Heart left ventricle (tissue), 16 donors: ENCODE measurements at regions not wholly inside any gene's neighbourhood (a gene's known extent, or its start where the extent isn't known, plus 50 kb on each side); places are given as distances from the start of the nearest gene placed in this dataset.

Experiments used
- ATAC-seq, 4 donors: fragments of 200-7000 bp; cut with Tn5 transposase; one replicate each; pipeline ENCODE4 v1.9.1; 2020 to 2022; ENCODE audit warnings: moderate library complexity in 4 of 4, mild to moderate bottlenecking in 3 of 4, moderate number of reproducible peaks in 1 of 4
- DNase-seq, 5 donors: peaks; one replicate each; pipeline ENCODE4 v3.0.0-alpha.2; 2020
- H3K27ac ChIP-seq, 12 donors: fragments of 200-600 bp; sonication (generic) in 4 of 12; one replicate each; pipeline versions ENCODE4 v1.5.0 to v1.8.0; 2016 to 2022; ENCODE audit warnings: mild to moderate bottlenecking in 2 of 12
- H3K27me3 ChIP-seq, 9 donors: fragments of 200-600 bp; sonication (generic) in 2 of 9; one replicate each; pipeline versions ENCODE4 v1.5.1 to v1.8.0; 2016 to 2022; ENCODE audit warnings: mild to moderate bottlenecking in 3 of 9
- H3K36me3 ChIP-seq, 9 donors: fragments of 200-600 bp; sonication (generic) in 2 of 9; one replicate each; pipeline versions ENCODE4 v1.5.0 to v1.8.0; 2018 to 2022; ENCODE audit warnings: mild to moderate bottlenecking in 2 of 9
- H3K4me1 ChIP-seq, 12 donors: fragments of 200-600 bp; sonication (generic) in 4 of 12; one replicate each; pipeline versions ENCODE4 v1.5.0 to v1.8.0; 2016 to 2022; ENCODE audit warnings: mild to moderate bottlenecking in 3 of 12
- H3K4me3 ChIP-seq, 12 donors: fragments of 200-600 bp; sonication (generic) in 4 of 12; one replicate each; pipeline versions ENCODE4 v1.5.0 to v1.8.0; 2017 to 2022; ENCODE audit warnings: mild to moderate bottlenecking in 9 of 12, moderate library complexity in 4 of 12
- H3K9me3 ChIP-seq, 12 donors: fragments of 200-600 bp; sonication (generic) in 4 of 12; one replicate each; pipeline versions ENCODE4 v1.5.0 to v1.8.0; 2016 to 2022; ENCODE audit warnings: mild to moderate bottlenecking in 1 of 12
- POLR2A ChIP-seq, 2 donors: fragments of 450-650 bp; IDR thresholded peaks; one replicate each; pipeline ENCODE4 v1.6.1; 2017; ENCODE audit warnings: antibody characterized with exemption in 2 of 2, mild to moderate bottlenecking in 2 of 2, moderate library complexity in 2 of 2
- WGBS, 4 donors: extraction: QIAGEN DNeasy Blood & Tissue Kit in 2 of 4; methylation state at CpG; one replicate each; pipeline versions ENCODE4 v1.1.5 to v1.1.7; 2013 to 2018; 5-methylcytosine and 5-hydroxymethylcytosine counted together
- intact Hi-C, 10 donors: fragments of 100-400 bp; cut with DNase I; formaldehyde crosslinking; loops; one replicate each; pipeline versions ENCODE4 v1.11.1 to v1.14.2; 2022
- TF ChIP-seq, protein P1 (sequence below), 12 donors: fragments of 200-600 bp; sonication (generic) in 4 of 12; IDR thresholded peaks; one replicate each; pipeline versions ENCODE4 v1.5.0 to v1.8.0; 2018 to 2022; ENCODE audit warnings: antibody characterized with exemption in 12 of 12, mild to moderate bottlenecking in 5 of 12
- donor health status: ischemic (EF 13 %, LVEDD 7.1; RV severe dilation, severe dysfunction).
- donor health status: healthy with polysubstance abuse.
- donor health status: DM: no; HTN: yes; CAD: no.
- donor health status: DM: no; HTN: no; CAD: no.
- donor health status: ischemic (EF 25% LVEDD 6.9; RV normal size, moderate dysfunction).
- donor health status: ischemic (EF 25% LVEDD 5.7; RV mildly dilated, moderate dysfunction).
- donor health status: healthy.
- donor health status: DM: yes; HTN: yes; CAD: no.
- donor health status: ischemic (EF 35%, LVEDD 5.7; RV mildly dilated, moderate dysfunction).
- donor health status: nonischemic (EF 11% LVEDD 7.7; RV severe dilation, severe dysfunction).
- donor health status: DM: yes; HTN: yes; CAD: no.
- donor health status: PGD.
- donor health status: ischemic (EF 29% LVEDD 5.4; RV normal size, mild dysfunction).
- donor health status: nonischemic (EF 23%, LVEDD 6.1; RV moderate dilation, normal function).

DNA sequence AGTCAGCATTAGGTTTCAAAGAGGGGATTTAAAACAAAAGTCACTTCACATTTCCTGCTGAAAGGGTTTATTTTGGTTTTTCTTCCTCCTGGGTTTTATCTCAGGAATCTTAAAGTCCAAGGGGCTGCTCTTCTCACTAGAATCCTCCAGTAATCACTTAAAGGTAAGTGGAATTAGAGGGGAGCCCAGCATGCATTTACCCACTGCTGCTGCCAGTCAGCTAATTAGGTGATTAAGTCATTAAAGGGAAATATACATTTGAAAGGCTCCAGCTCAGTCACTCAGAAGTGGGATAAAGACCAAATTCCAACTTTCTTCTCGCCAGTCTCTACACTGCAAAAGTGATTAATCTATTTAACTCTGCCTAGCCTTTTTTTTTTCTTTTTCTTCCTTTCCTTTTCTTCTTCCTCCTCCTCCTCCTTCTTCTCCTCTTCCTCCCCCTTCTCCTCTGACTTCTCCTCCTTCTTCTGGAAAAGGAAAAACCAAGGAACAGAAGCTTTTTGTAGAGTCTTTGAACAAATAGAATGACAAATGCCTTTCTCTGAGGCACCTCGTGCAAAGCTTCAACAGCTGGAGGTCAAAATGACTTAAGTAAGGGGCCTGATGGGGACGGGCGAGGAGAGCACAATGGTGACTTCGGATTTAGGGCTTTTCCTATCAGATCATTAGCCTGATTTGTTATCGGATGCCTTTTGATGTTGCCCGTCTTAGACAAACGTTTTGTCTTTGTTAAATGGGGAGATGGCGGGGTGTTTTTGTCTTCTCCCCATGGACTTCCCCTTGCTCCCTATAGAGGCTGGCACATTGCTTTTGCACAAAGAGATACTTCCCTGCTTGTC, 617.6 kb downstream of the IRX1 start:
- ATAC-seq: no peak
- intact Hi-C loops: no loop called here
- H3K36me3 ChIP-seq: no peaks in the 10 kb centered on the region
- H3K27me3 ChIP-seq: peaks cover 0 to 9% (median 0%) of the 10 kb centered on the region in 9 donors
- WGBS, 4 donors: 30 to 44% (median 38%) methylated on average over 9 of the region's 9 CpGs
- no peaks in the 10 kb centered on the region for H3K4me1 ChIP-seq
- no peak for TF ChIP-seq POLR2A (IDR thresholded peaks at IDR 0.05)
- TF ChIP-seq, protein P1, sequence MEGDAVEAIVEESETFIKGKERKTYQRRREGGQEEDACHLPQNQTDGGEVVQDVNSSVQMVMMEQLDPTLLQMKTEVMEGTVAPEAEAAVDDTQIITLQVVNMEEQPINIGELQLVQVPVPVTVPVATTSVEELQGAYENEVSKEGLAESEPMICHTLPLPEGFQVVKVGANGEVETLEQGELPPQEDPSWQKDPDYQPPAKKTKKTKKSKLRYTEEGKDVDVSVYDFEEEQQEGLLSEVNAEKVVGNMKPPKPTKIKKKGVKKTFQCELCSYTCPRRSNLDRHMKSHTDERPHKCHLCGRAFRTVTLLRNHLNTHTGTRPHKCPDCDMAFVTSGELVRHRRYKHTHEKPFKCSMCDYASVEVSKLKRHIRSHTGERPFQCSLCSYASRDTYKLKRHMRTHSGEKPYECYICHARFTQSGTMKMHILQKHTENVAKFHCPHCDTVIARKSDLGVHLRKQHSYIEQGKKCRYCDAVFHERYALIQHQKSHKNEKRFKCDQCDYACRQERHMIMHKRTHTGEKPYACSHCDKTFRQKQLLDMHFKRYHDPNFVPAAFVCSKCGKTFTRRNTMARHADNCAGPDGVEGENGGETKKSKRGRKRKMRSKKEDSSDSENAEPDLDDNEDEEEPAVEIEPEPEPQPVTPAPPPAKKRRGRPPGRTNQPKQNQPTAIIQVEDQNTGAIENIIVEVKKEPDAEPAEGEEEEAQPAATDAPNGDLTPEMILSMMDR (IDR thresholded peaks at IDR 0.05): no peak
- no peak overlapping the region for H3K4me3 ChIP-seq
- H3K27ac ChIP-seq: no peak overlapping the region
- DNase-seq: no peak
- H3K9me3 ChIP-seq: no peaks in the 10 kb centered on the region

DNA sequence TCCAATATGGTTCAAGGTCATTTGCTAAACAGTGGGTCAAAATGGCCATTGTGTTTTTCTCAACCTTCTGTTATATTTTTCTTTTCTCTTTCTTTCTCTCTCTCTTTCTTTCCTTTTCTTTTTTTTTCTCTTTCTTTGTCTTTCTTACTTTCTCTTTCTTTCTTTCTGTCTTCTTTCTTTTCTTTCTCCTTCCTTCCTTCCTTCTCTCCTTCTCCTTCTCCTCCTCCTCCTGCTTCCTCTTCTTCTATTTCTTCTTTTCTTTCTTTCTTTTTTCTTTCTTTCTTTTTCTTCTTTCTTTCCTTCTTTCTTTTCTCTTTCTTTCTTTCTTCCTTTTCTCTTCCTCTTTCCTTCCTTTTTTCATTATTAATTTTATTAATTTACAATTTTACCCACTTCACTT, 619.5 kb downstream of the IRX1 start:
- ATAC-seq: no peak

DNA sequence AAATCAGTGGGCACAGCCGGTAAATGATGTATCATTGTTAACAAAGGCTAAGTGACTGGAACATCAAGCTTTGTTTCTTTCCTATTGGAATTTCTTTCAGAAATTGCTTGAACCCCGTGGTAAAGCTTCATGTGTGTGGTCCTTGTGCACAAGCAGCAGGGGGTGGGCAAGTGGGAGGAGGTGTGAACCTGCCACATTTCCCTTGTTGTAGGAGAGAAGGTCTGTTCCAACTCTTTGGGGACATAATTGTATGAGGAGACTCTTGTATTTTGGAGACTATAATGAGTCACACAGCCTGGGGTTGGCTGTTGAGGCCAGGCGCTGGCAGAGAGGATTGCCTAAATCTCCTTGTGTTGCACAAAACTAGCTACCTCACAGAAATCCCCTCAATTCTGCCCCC, 620.5 kb downstream of the IRX1 start:
- intact Hi-C loops: no loop called here
- 71 to 76% (median 74%) methylated on average over 3 of the region's 3 CpGs for WGBS, 4 donors
- TF ChIP-seq POLR2A (IDR thresholded peaks at IDR 0.05): no peak
- TF ChIP-seq, protein P1 (IDR thresholded peaks at IDR 0.05): no peak
- H3K27ac ChIP-seq: no peak overlapping the region
- ATAC-seq (no peak), DNase-seq (no peak)
- no peak overlapping the region for H3K4me3 ChIP-seq
- H3K9me3 ChIP-seq: no peaks in the 10 kb centered on the region
- peaks cover 0 to 9% (median 0%) of the 10 kb centered on the region in 9 donors for H3K27me3 ChIP-seq
- H3K36me3 ChIP-seq: no peaks in the 10 kb centered on the region
- H3K4me1 ChIP-seq: no peaks in the 10 kb centered on the region

More for the DNA sequence above, 619.5 kb downstream of the IRX1 start:
- H3K4me3 ChIP-seq: no peak overlapping the region
- intact Hi-C loops: no loop called here
- no peak for DNase-seq
- peaks cover 0 to 9% (median 0%) of the 10 kb centered on the region in 9 donors for H3K27me3 ChIP-seq
- no peaks in the 10 kb centered on the region for H3K4me1 ChIP-seq
- H3K36me3 ChIP-seq: no peaks in the 10 kb centered on the region
- H3K9me3 ChIP-seq: no peaks in the 10 kb centered on the region
- H3K27ac ChIP-seq: no peak overlapping the region
- TF ChIP-seq POLR2A (IDR thresholded peaks at IDR 0.05): no peak
- TF ChIP-seq, protein P1 (IDR thresholded peaks at IDR 0.05): no peak

DNA sequence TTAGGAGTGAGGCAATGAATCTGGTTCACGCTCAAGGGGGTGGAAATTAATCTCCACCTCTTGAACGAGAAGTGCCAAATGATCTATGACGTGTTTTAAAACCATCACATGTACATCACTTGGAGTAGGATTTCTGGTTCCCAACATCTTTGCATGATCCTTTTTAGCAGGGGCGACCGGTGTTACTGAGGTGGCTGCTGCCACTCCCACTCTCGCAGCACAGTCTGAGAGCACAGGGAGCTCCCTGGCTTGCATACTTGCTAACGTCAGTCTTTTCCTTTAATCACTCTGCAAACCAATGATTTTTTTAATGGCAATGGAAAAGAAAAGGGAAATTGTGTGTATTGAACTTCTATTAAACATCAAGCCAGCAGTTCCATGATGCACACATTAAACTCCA, 624.4 kb downstream of the IRX1 start:
- WGBS, 4 donors: 83 to 91% (median 87%) methylated on average over 7 of the region's 7 CpGs
- DNase-seq (no peak), ATAC-seq (no peak)
- Histone ChIP-seq H3K9me3 (no peaks in the 10 kb centered on the region), H3K27ac (no peak overlapping the region), H3K4me1 (no peaks in the 10 kb centered on the region), H3K4me3 (no peak overlapping the region), H3K27me3 (peaks cover 0 to 4% (median 0%) of the 10 kb centered on the region in 9 donors), H3K36me3 (no peaks in the 10 kb centered on the region)
- TF ChIP-seq, protein P1 (IDR thresholded peaks at IDR 0.05): no peak
- TF ChIP-seq POLR2A (IDR thresholded peaks at IDR 0.05): no peak
- intact Hi-C loops: no loop called here
